ENCODE measurements at regions not wholly inside any gene's neighbourhood (a gene's known extent, or its start where the extent isn't known, plus 50 kb on each side); places are given as distances from the start of the nearest gene placed in this dataset.
A peak's percentile ranks its signal among the peaks of the same experiment; 100 is the strongest.

- peak overlapping the region; percentile 33 for H3K4me3 ChIP-seq (ENCODE audit: low read depth, low read length)
- TF ChIP-seq MAX (IDR thresholded peaks at IDR 0.05; ENCODE audit: low read depth, low read length) = peak; percentile 1; the same call in 1 of the 2 replicates
- TF ChIP-seq POLR2A (IDR thresholded peaks at IDR 0.05; ENCODE audit: extremely low read depth, insufficient read length) = no peak
- TF ChIP-seq CTCF (IDR thresholded peaks at IDR 0.05; ENCODE audit: low read depth, low read length) = peak; percentile 30
- DNase-seq (ENCODE audit: low read depth) = peak; percentile 98
Observed at GRCh38 chr2:20525041-20526035, 78.5 kb downstream of the RHOB start.

GRCh38 chr2:20526160-20526559 lies 79.3 kb downstream of the RHOB start:
- no peak overlapping the region for H3K4me3 ChIP-seq (ENCODE audit: low read depth, low read length)
- DNase-seq (ENCODE audit: low read depth) = peak; percentile 57
- TF ChIP-seq MAX (IDR thresholded peaks at IDR 0.05; ENCODE audit: low read depth, low read length) = no peak
- no peak for TF ChIP-seq POLR2A (IDR thresholded peaks at IDR 0.05; ENCODE audit: extremely low read depth, insufficient read length)
- no peak for TF ChIP-seq CTCF (IDR thresholded peaks at IDR 0.05; ENCODE audit: low read depth, low read length)
- no peak for TF ChIP-seq MYC (IDR thresholded peaks at IDR 0.05; ENCODE audit: low read depth, low read length)

GRCh38 chr2:20526708-20527107 lies 79.8 kb downstream of the RHOB start:
- H3K4me3 ChIP-seq (ENCODE audit: low read depth, low read length) = no peak overlapping the region
- DNase-seq (ENCODE audit: low read depth) = no peak
- TF ChIP-seq MAX (IDR thresholded peaks at IDR 0.05; ENCODE audit: low read depth, low read length) (no peak), POLR2A (IDR thresholded peaks at IDR 0.05; ENCODE audit: extremely low read depth, insufficient read length) (no peak), MYC (IDR thresholded peaks at IDR 0.05; ENCODE audit: low read depth, low read length) (no peak), CTCF (IDR thresholded peaks at IDR 0.05; ENCODE audit: low read depth, low read length) (no peak)

GRCh38 chr2:20528713-20529112 lies 81.8 kb downstream of the RHOB start:
- no peak overlapping the region for H3K4me3 ChIP-seq (ENCODE audit: low read depth, low read length)
- no peak for DNase-seq (ENCODE audit: low read depth)
- TF ChIP-seq MYC (IDR thresholded peaks at IDR 0.05; ENCODE audit: low read depth, low read length) = no peak
- TF ChIP-seq CTCF (IDR thresholded peaks at IDR 0.05; ENCODE audit: low read depth, low read length) = no peak

GRCh38 chr2:20530520-20530919 lies 83.6 kb downstream of the RHOB start:
- TF ChIP-seq MAX (IDR thresholded peaks at IDR 0.05; ENCODE audit: low read depth, low read length) (no peak), POLR2A (IDR thresholded peaks at IDR 0.05; ENCODE audit: extremely low read depth, insufficient read length) (no peak), CTCF (IDR thresholded peaks at IDR 0.05; ENCODE audit: low read depth, low read length) (no peak), MYC (IDR thresholded peaks at IDR 0.05; ENCODE audit: low read depth, low read length) (no peak)
- no peak for DNase-seq (ENCODE audit: low read depth)

More at GRCh38 chr2:20530520-20530919, 83.6 kb downstream of the RHOB start:
- no peak overlapping the region for H3K4me3 ChIP-seq (ENCODE audit: low read depth, low read length)
